MCF 10A (cell line): ENCODE measurements at regions not wholly inside any gene's neighbourhood (a gene's known extent, or its start where the extent isn't known, plus 50 kb on each side); places are given as distances from the start of the nearest gene placed in this dataset.

ENCODE experiments used
- BruUV-seq: library from RNA; stranded (reverse); fragments of 400-500 nt; replicated peaks from 2 replicates; lab custom pipeline; 2021; lab: Mats Ljungman, UMichigan
- CTCF ChIA-PET: fragments of 300-600 bp; sonication (Branson Sonifier 250); formaldehyde crosslinking; extraction: SDS; loops from one replicate; lab custom pipeline; 2021; ENCODE audit warnings: antibody characterized with exemption, inconsistent platforms; lab: Yijun Ruan, JAX
- POLR2A ChIA-PET: fragments of 300-600, 350-650 bp; sonication (Branson Sonifier 250); formaldehyde crosslinking; extraction: SDS; loops from one replicate; lab custom pipeline; 2020; ENCODE audit warnings: antibody characterized with exemption, inconsistent platforms; lab: Yijun Ruan, JAX
- DNase-seq: peaks from one replicate; pipeline ENCODE4 v3.0.0-alpha.2; 2018; ENCODE audit not compliant: unreplicated experiment
- H3K27ac Mint-ChIP-seq: one replicate; pipeline ENCODE4 v1.8.0; 2022; ENCODE audit warnings: mild to moderate bottlenecking, low read depth, mixed read lengths; ENCODE audit not compliant: unreplicated experiment
- H3K27me3 Mint-ChIP-seq: one replicate; pipeline ENCODE4 v1.8.0; 2022; ENCODE audit warnings: mixed read lengths; ENCODE audit not compliant: insufficient read depth, unreplicated experiment
- H3K36me3 Mint-ChIP-seq: one replicate; pipeline ENCODE4 v1.8.0; 2022; ENCODE audit warnings: mild to moderate bottlenecking, moderate library complexity, mixed read lengths; ENCODE audit not compliant: insufficient read depth, unreplicated experiment
- H3K4me1 Mint-ChIP-seq: one replicate; pipeline ENCODE4 v1.8.0; 2022; ENCODE audit warnings: mixed read lengths; ENCODE audit not compliant: insufficient read depth, unreplicated experiment
- H3K4me3 Mint-ChIP-seq: one replicate; pipeline ENCODE4 v1.8.0; 2022; ENCODE audit warnings: mild to moderate bottlenecking, moderate library complexity, mixed read lengths; ENCODE audit not compliant: unreplicated experiment
- H3K9me3 Mint-ChIP-seq: one replicate; pipeline ENCODE4 v1.8.0; 2022; ENCODE audit warnings: mixed read lengths; ENCODE audit not compliant: unreplicated experiment
- intact Hi-C: fragments of 100-400 bp; cut with micrococcal nuclease; formaldehyde crosslinking; loops from 2 replicates; pipeline ENCODE4 v1.14.1; 2022
- TF ChIP-seq, protein P1 (sequence below): fragments of 200-600 bp; IDR thresholded peaks from one replicate; pipeline ENCODE4 v1.8.0; 2022; ENCODE audit warnings: antibody characterized with exemption, mild to moderate bottlenecking; ENCODE audit not compliant: unreplicated experiment

DNA sequence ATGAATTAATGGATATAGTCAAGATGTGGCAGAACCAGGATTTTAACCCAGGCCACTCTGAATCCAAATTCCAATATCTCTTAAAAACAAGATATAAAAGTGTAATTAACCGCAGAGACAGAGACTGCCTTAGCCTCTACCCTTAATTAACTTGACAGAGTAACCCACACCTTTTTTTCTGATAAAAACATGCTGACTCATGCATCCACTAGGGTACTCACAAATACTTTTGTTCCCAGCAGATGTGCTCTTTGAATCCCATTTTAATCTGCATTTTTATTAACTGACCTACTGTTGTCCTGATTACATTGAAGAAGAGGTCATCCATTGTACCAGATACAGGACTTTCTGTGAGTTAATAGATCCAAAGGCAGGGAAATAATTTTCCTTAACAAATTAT is 278.3 kb downstream of the CHL1 start:
- H3K4me1 Mint-ChIP-seq, result no peaks in the 10 kb centered on the region
- no peaks in the 10 kb centered on the region for H3K36me3 Mint-ChIP-seq
- no TSS peak for BruUV-seq
- intact Hi-C loops, result no loop called here
- TF ChIP-seq, protein P1, sequence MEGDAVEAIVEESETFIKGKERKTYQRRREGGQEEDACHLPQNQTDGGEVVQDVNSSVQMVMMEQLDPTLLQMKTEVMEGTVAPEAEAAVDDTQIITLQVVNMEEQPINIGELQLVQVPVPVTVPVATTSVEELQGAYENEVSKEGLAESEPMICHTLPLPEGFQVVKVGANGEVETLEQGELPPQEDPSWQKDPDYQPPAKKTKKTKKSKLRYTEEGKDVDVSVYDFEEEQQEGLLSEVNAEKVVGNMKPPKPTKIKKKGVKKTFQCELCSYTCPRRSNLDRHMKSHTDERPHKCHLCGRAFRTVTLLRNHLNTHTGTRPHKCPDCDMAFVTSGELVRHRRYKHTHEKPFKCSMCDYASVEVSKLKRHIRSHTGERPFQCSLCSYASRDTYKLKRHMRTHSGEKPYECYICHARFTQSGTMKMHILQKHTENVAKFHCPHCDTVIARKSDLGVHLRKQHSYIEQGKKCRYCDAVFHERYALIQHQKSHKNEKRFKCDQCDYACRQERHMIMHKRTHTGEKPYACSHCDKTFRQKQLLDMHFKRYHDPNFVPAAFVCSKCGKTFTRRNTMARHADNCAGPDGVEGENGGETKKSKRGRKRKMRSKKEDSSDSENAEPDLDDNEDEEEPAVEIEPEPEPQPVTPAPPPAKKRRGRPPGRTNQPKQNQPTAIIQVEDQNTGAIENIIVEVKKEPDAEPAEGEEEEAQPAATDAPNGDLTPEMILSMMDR, result no peak
- H3K27ac Mint-ChIP-seq, result no peak overlapping the region
- H3K9me3 Mint-ChIP-seq, result no peaks in the 10 kb centered on the region
- no peak for DNase-seq
- no peaks in the 10 kb centered on the region for H3K27me3 Mint-ChIP-seq
- CTCF ChIA-PET, result no interaction called here
- H3K4me3 Mint-ChIP-seq, result no peak overlapping the region
- POLR2A ChIA-PET, result no interaction called here

DNA sequence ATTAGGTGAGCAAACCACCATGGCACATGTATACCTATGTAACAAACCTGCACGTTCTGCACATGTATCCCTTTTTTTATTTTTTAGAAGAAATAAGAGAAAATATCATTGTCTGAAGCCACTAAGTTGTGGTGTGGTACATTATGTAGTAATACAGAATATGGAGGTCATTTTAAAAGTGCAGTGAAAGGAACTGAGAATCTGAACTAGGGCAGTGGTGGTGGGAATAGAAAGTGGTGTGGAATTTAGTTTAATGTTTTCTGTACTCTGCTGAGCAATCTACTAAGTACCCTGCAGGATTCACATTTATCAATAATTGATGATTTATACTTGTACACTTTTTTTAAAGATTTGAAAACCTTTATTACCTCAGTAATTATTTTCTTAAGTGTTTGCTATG is 283.5 kb downstream of the CHL1 start:
- ChIA-PET CTCF (interaction anchor here (1.4 kb wide), 1 partner anchor 15 kb away, joined by 3 read pairs; no protein-coding TSS in a partner anchor), POLR2A (no interaction called here)
- no peak for DNase-seq
- intact Hi-C loops, result no loop called here
- H3K27ac Mint-ChIP-seq, result no peak overlapping the region
- no peaks in the 10 kb centered on the region for H3K36me3 Mint-ChIP-seq
- no TSS peak for BruUV-seq
- H3K4me1 Mint-ChIP-seq, result no peaks in the 10 kb centered on the region
- TF ChIP-seq, protein P1, result no peak
- no peaks in the 10 kb centered on the region for H3K27me3 Mint-ChIP-seq
- no peaks in the 10 kb centered on the region for H3K9me3 Mint-ChIP-seq
- H3K4me3 Mint-ChIP-seq, result no peak overlapping the region

DNA sequence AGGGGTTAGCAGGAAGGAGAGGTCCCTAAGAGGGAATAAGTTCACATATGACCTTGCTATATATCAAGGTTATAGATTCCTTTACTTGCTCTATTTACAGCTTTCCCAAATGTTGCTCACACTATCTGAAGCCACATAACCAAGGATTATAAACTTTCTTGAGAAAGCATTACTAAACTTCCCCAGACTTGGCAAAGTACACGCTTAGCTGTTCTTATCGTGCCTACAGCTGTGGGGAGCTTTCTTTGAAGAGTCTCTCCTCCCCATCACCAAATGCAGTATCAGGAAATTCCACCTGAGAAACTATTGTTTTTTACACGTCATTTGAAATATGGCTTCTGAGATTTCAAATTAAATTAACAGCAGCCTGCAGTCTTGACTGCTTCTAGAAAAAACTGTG is 284.5 kb downstream of the CHL1 start:
- ChIA-PET CTCF (interaction anchor here (1.1 to 1.4 kb wide), 2 partner anchors 13 to 16 kb away, joined by 3 to 5 read pairs; no protein-coding TSS in a partner anchor), POLR2A (no interaction called here)
- intact Hi-C loops, result no loop called here
- H3K4me1 Mint-ChIP-seq, result no peaks in the 10 kb centered on the region
- no peak for DNase-seq
- H3K9me3 Mint-ChIP-seq, result no peaks in the 10 kb centered on the region
- H3K36me3 Mint-ChIP-seq, result no peaks in the 10 kb centered on the region
- no peak overlapping the region for H3K27ac Mint-ChIP-seq
- H3K27me3 Mint-ChIP-seq, result no peaks in the 10 kb centered on the region
- H3K4me3 Mint-ChIP-seq, result no peak overlapping the region
- TF ChIP-seq, protein P1, result no peak
- no TSS peak for BruUV-seq

DNA sequence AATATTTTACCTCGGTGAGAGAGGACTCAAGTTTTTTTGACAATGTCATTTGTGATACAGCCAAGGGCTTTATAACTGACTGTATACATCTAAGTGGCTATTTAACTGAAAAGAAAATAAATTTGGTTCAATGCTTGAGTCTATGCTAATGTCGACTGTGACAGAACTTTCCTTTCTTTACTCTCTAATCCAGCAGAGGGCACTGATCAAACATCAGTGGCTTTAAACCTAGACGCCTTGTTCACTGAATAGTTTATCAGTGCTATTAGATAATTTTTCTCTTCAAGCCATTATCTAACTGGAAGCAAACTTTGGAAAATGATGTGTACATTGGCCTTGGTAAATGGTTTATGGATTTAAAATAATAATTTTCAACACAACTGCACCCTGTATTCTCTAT is 285.1 kb downstream of the CHL1 start:
- peak; percentile 6 for DNase-seq
- BruUV-seq, result no TSS peak
- Mint-ChIP-seq H3K27me3 (no peaks in the 10 kb centered on the region), H3K27ac (no peak overlapping the region), H3K36me3 (no peaks in the 10 kb centered on the region), H3K4me1 (no peaks in the 10 kb centered on the region), H3K4me3 (no peak overlapping the region), H3K9me3 (no peaks in the 10 kb centered on the region)
- intact Hi-C loops, result no loop called here
- ChIA-PET CTCF (interaction anchor here (1.1 to 1.4 kb wide), 2 partner anchors 13 to 16 kb away, joined by 3 to 5 read pairs; no protein-coding TSS in a partner anchor), POLR2A (no interaction called here)
- TF ChIP-seq, protein P1, result peak; percentile 11
